ENCODE measurements at regions not wholly inside any gene's neighbourhood (a gene's known extent, or its start where the extent isn't known, plus 50 kb on each side); places are given as distances from the start of the nearest gene placed in this dataset.
"Not testable (repeated sequence)": the region's sequence is repeated elsewhere in the genome, so short reads cannot be mapped to it uniquely, and the experiment has no call there.

- DNase-seq: no peak
Observed at GRCh38 chr13:71300602-71301001, 566.4 kb downstream of the DACH1 start.

GRCh38 chr13:71291842-71292146 is 575.2 kb downstream of the DACH1 start:
- DNase-seq: no peak

GRCh38 chr13:71290963-71291841 is 575.8 kb downstream of the DACH1 start:
- peak; percentile 17 to 35 for DNase-seq

- DNase-seq: not testable (repeated sequence)
Observed at GRCh38 chr13:71289980-71290379, 577.0 kb downstream of the DACH1 start.

- DNase-seq: no peak
Observed at GRCh38 chr13:71285700-71286099, 581.3 kb downstream of the DACH1 start.

- DNase-seq: no peak
Observed at GRCh38 chr13:71278512-71278911, 588.5 kb downstream of the DACH1 start.

GRCh38 chr13:71274923-71275608 is 591.9 kb downstream of the DACH1 start:
- DNase-seq: no peak

- no peak for DNase-seq
Observed at GRCh38 chr13:71261256-71261655, 605.7 kb downstream of the DACH1 start.

- DNase-seq: no peak
Observed at GRCh38 chr13:71260246-71260645, 606.8 kb downstream of the DACH1 start.

- no peak for DNase-seq
Observed at GRCh38 chr13:71255633-71256032, 611.4 kb downstream of the DACH1 start.

- no peak for DNase-seq
Observed at GRCh38 chr13:71254384-71254783, 612.6 kb downstream of the DACH1 start.

- no peak for DNase-seq
Observed at GRCh38 chr13:71252184-71252704, 614.8 kb downstream of the DACH1 start.

GRCh38 chr13:71251292-71251951 is 615.6 kb downstream of the DACH1 start:
- DNase-seq: no peak

GRCh38 chr13:71249011-71249410 is 618.0 kb downstream of the DACH1 start:
- no peak for DNase-seq

GRCh38 chr13:71244161-71244560 is 622.8 kb downstream of the DACH1 start:
- DNase-seq: no peak

GRCh38 chr13:71242201-71242600 is 624.8 kb downstream of the DACH1 start:
- DNase-seq: no peak

- no peak for DNase-seq
Observed at GRCh38 chr13:71240911-71241310, 626.1 kb downstream of the DACH1 start.

- no peak for DNase-seq
Observed at GRCh38 chr13:71237332-71237731, 629.7 kb downstream of the DACH1 start.

GRCh38 chr13:71219698-71220415 is 647.1 kb downstream of the DACH1 start:
- no peak for DNase-seq

- no peak for DNase-seq
Observed at GRCh38 chr13:71218960-71219359, 648.0 kb downstream of the DACH1 start.

GRCh38 chr13:71217827-71218226 is 649.2 kb downstream of the DACH1 start:
- no peak for DNase-seq

GRCh38 chr13:71214821-71215220 is 652.2 kb downstream of the DACH1 start:
- DNase-seq: no peak

- no peak for DNase-seq
Observed at GRCh38 chr13:71214357-71214756, 652.6 kb downstream of the DACH1 start.

All from activated CD4-positive, alpha-beta T cell treated with anti-CD3 and anti-CD28 coated beads, Interleukin-2, amount 50 U/mL, for 4 hours (primary cell).